ENCODE measurements at regions not wholly inside any gene's neighbourhood (a gene's known extent, or its start where the extent isn't known, plus 50 kb on each side); places are given as distances from the start of the nearest gene placed in this dataset.

DNA sequence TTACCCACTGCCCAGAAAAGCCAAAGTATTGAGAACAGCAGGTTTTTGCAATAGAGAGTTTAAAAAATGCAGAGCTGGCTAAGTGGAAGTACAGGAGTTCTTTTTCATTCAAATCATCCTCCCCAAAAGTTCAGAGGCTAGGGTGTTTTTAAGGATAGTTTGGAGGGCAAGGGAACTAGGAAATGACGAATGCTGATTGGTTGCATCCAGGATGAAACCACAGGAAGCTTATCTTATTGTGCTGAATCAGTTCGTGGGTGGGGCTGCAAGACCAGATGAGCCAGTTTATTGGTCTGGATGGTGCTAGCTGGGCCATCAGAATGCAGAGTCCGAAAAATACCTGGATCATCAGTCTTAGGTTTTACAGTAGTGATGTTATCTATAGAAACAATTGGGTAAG, 1427.1 kb downstream of the LRRC4C start (continued):
- TF ChIP-seq SMC3 (IDR thresholded peaks at IDR 0.05; ENCODE audit: borderline replicate concordance, low read length) (no peak), ZNF384 (IDR thresholded peaks at IDR 0.05; ENCODE audit: borderline replicate concordance, low read depth, low read length) (no peak), TBL1XR1 (IDR thresholded peaks at IDR 0.05; ENCODE audit: low read depth, low read length) (no peak), ZNF24 (IDR thresholded peaks at IDR 0.05) (no peak)
- TF ChIP-seq, protein P1, sequence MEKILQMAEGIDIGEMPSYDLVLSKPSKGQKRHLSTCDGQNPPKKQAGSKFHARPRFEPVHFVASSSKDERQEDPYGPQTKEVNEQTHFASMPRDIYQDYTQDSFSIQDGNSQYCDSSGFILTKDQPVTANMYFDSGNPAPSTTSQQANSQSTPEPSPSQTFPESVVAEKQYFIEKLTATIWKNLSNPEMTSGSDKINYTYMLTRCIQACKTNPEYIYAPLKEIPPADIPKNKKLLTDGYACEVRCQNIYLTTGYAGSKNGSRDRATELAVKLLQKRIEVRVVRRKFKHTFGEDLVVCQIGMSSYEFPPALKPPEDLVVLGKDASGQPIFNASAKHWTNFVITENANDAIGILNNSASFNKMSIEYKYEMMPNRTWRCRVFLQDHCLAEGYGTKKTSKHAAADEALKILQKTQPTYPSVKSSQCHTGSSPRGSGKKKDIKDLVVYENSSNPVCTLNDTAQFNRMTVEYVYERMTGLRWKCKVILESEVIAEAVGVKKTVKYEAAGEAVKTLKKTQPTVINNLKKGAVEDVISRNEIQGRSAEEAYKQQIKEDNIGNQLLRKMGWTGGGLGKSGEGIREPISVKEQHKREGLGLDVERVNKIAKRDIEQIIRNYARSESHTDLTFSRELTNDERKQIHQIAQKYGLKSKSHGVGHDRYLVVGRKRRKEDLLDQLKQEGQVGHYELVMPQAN (conservative IDR thresholded peaks at IDR 0.05) = no peak

DNA sequence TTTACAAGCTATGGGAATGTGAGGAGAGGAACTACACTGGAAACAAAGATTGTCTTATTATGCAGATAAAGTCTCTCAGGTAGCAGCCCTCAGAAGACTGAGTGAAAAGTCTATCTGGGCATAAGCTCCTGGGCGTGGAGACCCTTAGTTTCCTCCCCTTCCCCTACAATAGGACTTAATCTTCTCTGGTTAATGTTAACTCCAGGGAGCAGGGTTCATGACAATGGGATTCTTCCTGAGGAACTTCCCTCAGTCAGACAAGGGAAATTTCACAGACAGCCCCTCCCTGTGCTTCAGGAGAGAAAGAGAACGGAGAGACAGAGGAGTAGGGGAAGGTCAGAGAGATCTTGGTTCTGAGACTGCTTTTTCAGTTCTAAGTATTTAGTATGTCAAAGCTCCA, 1428.6 kb downstream of the LRRC4C start:
- RAD21 ChIA-PET (ENCODE audit: unreplicated experiment) = no interaction called here

More for the DNA sequence above, 1428.6 kb downstream of the LRRC4C start:
- no peak overlapping the region for H2AFZ ChIP-seq (ENCODE audit: control insufficient read depth, low read depth, low read length)
- no peak for FAIRE-seq
- H3K36me3 ChIP-seq (ENCODE audit: control insufficient read depth in 2 of 2, insufficient read depth in 2 of 2, low read length in 1 of 2) = no peaks in the 10 kb centered on the region
- no peak overlapping the region for H3K4me3 ChIP-seq
- H3K27me3 ChIP-seq (replicated peaks in 1 of 2; ENCODE audit: control insufficient read depth in 2 of 2, insufficient read depth in 2 of 2, low read length in 1 of 2) = no peaks in the 10 kb centered on the region
- no peaks in the 10 kb centered on the region for H3K4me1 ChIP-seq (ENCODE audit: control insufficient read depth, insufficient read depth, low read length)
- ATAC-seq = no peak
- H3K27ac ChIP-seq (ENCODE audit: control insufficient read depth, insufficient read depth) = no peak overlapping the region
- SMC1A ChIA-PET (ENCODE audit: uncharacterized antibody, unreplicated experiment) = no interaction called here
- H3K4me2 ChIP-seq (ENCODE audit: control insufficient read depth, insufficient read depth) = no peak overlapping the region
- in situ Hi-C loops (cut with MboI) = no loop called here
- no peak for DNase-seq (ENCODE audit: low read depth, low spot score)
- no TSS peak for BruUV-seq (replicated peaks)
- CTCF ChIA-PET = no interaction called here
- POLR2A ChIA-PET = no interaction called here
- no peaks in the 10 kb centered on the region for H3K79me2 ChIP-seq (ENCODE audit: control insufficient read depth, insufficient read depth, low read length)
- H3K9ac ChIP-seq (ENCODE audit: control insufficient read depth, insufficient read depth, low read length) = no peak overlapping the region
- H3K9me3 ChIP-seq (replicated peaks; ENCODE audit: control insufficient read depth, insufficient read depth, low read length) = no peaks in the 10 kb centered on the region
- no peaks in the 10 kb centered on the region for H4K20me1 ChIP-seq (ENCODE audit: control insufficient read depth, insufficient read depth)
- intact Hi-C loops (cut with micrococcal nuclease; ENCODE audit: unreplicated experiment) = no loop called here
- TF ChIP-seq MXI1 (IDR thresholded peaks at IDR 0.05; ENCODE audit: low read depth, low read length) = no peak
- TF ChIP-seq NRF1 (conservative IDR thresholded peaks at IDR 0.05; ENCODE audit: low read depth, low read length) = no peak
- no peak for TF ChIP-seq YY1 (IDR thresholded peaks at IDR 0.05; ENCODE audit: low read depth, low read length)
- no peak for TF ChIP-seq SIN3A (IDR thresholded peaks at IDR 0.05; ENCODE audit: low read depth, low read length)
- no peak for TF ChIP-seq DPF2 (IDR thresholded peaks at IDR 0.05)
- TF ChIP-seq, protein P2, sequence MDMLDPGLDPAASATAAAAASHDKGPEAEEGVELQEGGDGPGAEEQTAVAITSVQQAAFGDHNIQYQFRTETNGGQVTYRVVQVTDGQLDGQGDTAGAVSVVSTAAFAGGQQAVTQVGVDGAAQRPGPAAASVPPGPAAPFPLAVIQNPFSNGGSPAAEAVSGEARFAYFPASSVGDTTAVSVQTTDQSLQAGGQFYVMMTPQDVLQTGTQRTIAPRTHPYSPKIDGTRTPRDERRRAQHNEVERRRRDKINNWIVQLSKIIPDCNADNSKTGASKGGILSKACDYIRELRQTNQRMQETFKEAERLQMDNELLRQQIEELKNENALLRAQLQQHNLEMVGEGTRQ (IDR thresholded peaks at IDR 0.05; ENCODE audit: borderline replicate concordance, low read depth, low read length) = no peak
- TF ChIP-seq, protein P3, sequence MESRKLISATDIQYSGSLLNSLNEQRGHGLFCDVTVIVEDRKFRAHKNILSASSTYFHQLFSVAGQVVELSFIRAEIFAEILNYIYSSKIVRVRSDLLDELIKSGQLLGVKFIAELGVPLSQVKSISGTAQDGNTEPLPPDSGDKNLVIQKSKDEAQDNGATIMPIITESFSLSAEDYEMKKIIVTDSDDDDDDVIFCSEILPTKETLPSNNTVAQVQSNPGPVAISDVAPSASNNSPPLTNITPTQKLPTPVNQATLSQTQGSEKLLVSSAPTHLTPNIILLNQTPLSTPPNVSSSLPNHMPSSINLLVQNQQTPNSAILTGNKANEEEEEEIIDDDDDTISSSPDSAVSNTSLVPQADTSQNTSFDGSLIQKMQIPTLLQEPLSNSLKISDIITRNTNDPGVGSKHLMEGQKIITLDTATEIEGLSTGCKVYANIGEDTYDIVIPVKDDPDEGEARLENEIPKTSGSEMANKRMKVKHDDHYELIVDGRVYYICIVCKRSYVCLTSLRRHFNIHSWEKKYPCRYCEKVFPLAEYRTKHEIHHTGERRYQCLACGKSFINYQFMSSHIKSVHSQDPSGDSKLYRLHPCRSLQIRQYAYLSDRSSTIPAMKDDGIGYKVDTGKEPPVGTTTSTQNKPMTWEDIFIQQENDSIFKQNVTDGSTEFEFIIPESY (IDR thresholded peaks at IDR 0.05) = no peak
- no peak for TF ChIP-seq RB1 (IDR thresholded peaks at IDR 0.05; ENCODE audit: borderline replicate concordance)
- no peak for TF ChIP-seq CBX5 (IDR thresholded peaks at IDR 0.05; ENCODE audit: low read depth)
- no peak for TF ChIP-seq PML (IDR thresholded peaks at IDR 0.05; ENCODE audit: low read length)
- no peak for TF ChIP-seq SUZ12 (IDR thresholded peaks at IDR 0.05; ENCODE audit: unreplicated experiment)
- 0% methylated on average over 2 of the region's 2 CpGs for WGBS (ENCODE audit: insufficient coverage, insufficient replicate concordance, low lambda C conversion rate, missing lambda C conversion rate)
